ENCODE measurements at regions not wholly inside any gene's neighbourhood (a gene's known extent, or its start where the extent isn't known, plus 50 kb on each side); places are given as distances from the start of the nearest gene placed in this dataset.

DNA sequence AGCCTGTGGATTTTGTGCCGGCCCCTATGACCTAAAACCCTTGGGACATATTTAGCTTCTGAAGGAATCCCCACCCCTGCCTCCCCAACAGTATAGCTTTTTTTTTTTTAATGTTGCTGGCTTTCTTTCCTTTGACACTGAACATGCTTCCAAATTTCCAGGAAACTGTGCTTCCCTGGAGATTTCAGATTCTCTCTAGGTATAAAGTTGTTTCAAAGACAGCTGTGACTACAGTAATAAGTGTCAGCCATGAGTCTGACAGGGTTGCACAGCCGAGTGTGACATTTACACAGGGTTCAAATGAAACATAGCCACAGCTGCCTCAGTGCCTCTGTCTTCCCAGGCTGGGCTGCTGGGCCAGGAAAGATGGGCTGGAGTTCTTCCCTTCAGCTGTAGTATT, 466.6 kb upstream of the COBL start:
- no peak for TF ChIP-seq GATA2 (IDR thresholded peaks at IDR 0.05; ENCODE audit: low read depth, low read length)
- no peak for TF ChIP-seq GATA3 (IDR thresholded peaks at IDR 0.05; ENCODE audit: low read depth, low read length)
